ENCODE measurements at regions not wholly inside any gene's neighbourhood (a gene's known extent, or its start where the extent isn't known, plus 50 kb on each side); places are given as distances from the start of the nearest gene placed in this dataset.
"Not testable (repeated sequence)": the region's sequence is repeated elsewhere in the genome, so short reads cannot be mapped to it uniquely, and the experiment has no call there.

- DNase-seq (ENCODE audit: low read depth in 2 of 2) = no peak
Measured at GRCh38 chr15:96201696-96202095, 128.8 kb upstream of the NR2F2 start.

GRCh38 chr15:96205588-96205987, 124.9 kb upstream of the NR2F2 start:
- DNase-seq (ENCODE audit: low read depth in 2 of 2) = not testable (repeated sequence)

GRCh38 chr15:96207377-96208006, 123.0 kb upstream of the NR2F2 start:
- DNase-seq (ENCODE audit: low read depth in 2 of 2) = no peak

GRCh38 chr15:96209285-96209735, 121.2 kb upstream of the NR2F2 start:
- no peak for DNase-seq (ENCODE audit: low read depth in 2 of 2)

GRCh38 chr15:96213045-96213444, 117.5 kb upstream of the NR2F2 start:
- no peak for DNase-seq (ENCODE audit: low read depth in 2 of 2)

GRCh38 chr15:96213896-96214295, 116.6 kb upstream of the NR2F2 start:
- no peak for DNase-seq (ENCODE audit: low read depth in 2 of 2)

GRCh38 chr15:96216481-96216880, 114.0 kb upstream of the NR2F2 start:
- DNase-seq (ENCODE audit: low read depth in 2 of 2) = not testable (repeated sequence)

- DNase-seq (ENCODE audit: low read depth in 2 of 2) = no peak
Measured at GRCh38 chr15:96217983-96218382, 112.5 kb upstream of the NR2F2 start.

- no peak for DNase-seq (ENCODE audit: low read depth in 2 of 2)
Measured at GRCh38 chr15:96218623-96219455, 111.7 kb upstream of the NR2F2 start.

GRCh38 chr15:96219681-96220080, 110.8 kb upstream of the NR2F2 start:
- DNase-seq (ENCODE audit: low read depth in 2 of 2) = no peak

- DNase-seq (ENCODE audit: low read depth in 2 of 2) = no peak
Measured at GRCh38 chr15:96220657-96221056, 109.8 kb upstream of the NR2F2 start.

GRCh38 chr15:96222981-96223380, 107.5 kb upstream of the NR2F2 start:
- no peak for DNase-seq (ENCODE audit: low read depth in 2 of 2)

- DNase-seq (ENCODE audit: low read depth in 2 of 2) = no peak
Measured at GRCh38 chr15:96223939-96224338, 106.6 kb upstream of the NR2F2 start.

- DNase-seq (ENCODE audit: low read depth in 2 of 2) = no peak
Measured at GRCh38 chr15:96225642-96226259, 104.7 kb upstream of the NR2F2 start.

GRCh38 chr15:96230526-96231181, 99.8 kb upstream of the NR2F2 start:
- DNase-seq (ENCODE audit: low read depth in 2 of 2) = no peak

GRCh38 chr15:96232335-96232734, 98.2 kb upstream of the NR2F2 start:
- DNase-seq (ENCODE audit: low read depth in 2 of 2) = no peak

GRCh38 chr15:96234109-96234892, 96.2 kb upstream of the NR2F2 start:
- DNase-seq (ENCODE audit: low read depth in 2 of 2) = peak in 1 of 2 experiments; percentile 20

- DNase-seq (ENCODE audit: low read depth in 2 of 2) = no peak
Measured at GRCh38 chr15:96237002-96237401, 93.5 kb upstream of the NR2F2 start.

GRCh38 chr15:96242761-96243160, 87.7 kb upstream of the NR2F2 start:
- DNase-seq (ENCODE audit: low read depth in 2 of 2) = no peak

GRCh38 chr15:96243701-96244100, 86.8 kb upstream of the NR2F2 start:
- no peak for DNase-seq (ENCODE audit: low read depth in 2 of 2)

GRCh38 chr15:96245252-96245651, 85.2 kb upstream of the NR2F2 start:
- no peak for DNase-seq (ENCODE audit: low read depth in 2 of 2)
